ENCODE measurements at regions not wholly inside any gene's neighbourhood (a gene's known extent, or its start where the extent isn't known, plus 50 kb on each side); places are given as distances from the start of the nearest gene placed in this dataset.

- TF ChIP-seq ZNF114 (CRISPR knock-in tag; IDR thresholded peaks at IDR 0.05), result no peak
- no peak for TF ChIP-seq ZNF331 (CRISPR knock-in tag; IDR thresholded peaks at IDR 0.05; ENCODE audit: low read depth)
- TF ChIP-seq POLR2AphosphoS5 (IDR thresholded peaks at IDR 0.05; ENCODE audit: low read depth), result no peak
- no peak for TF ChIP-seq EZH2phosphoT487 (IDR thresholded peaks at IDR 0.05; ENCODE audit: unreplicated experiment)
These were observed 1779.7 kb upstream of the CELF4 start (continued) for GRCh38 chr18:39345321-39345720.

GRCh38 chr18:39344487-39344886 lies 1778.9 kb upstream of the CELF4 start:
- H3K79me2 ChIP-seq (replicated peaks; ENCODE audit: insufficient read depth), result no peaks in the 10 kb centered on the region
- peaks cover 13% of the 10 kb centered on the region for H3K9me2 ChIP-seq (ENCODE audit: insufficient read depth)
- no peaks in the 10 kb centered on the region for H4K20me1 ChIP-seq (replicated peaks; ENCODE audit: insufficient read depth)
- no peak for TF ChIP-seq CTCF (conservative IDR thresholded peaks at IDR 0.05; ENCODE audit: low read depth in 2 of 2)
- H3K36me3 Mint-ChIP-seq (ENCODE audit: low read depth), result peaks cover 11% of the 10 kb centered on the region; the same call in 2 of the 3 replicates
- DNase-seq (ENCODE audit: low spot score) (no peak), ATAC-seq (no peak)
- H3K27ac Mint-ChIP-seq, result no peak overlapping the region
- no peaks in the 10 kb centered on the region for H3K36me3 ChIP-seq (ENCODE audit: insufficient read depth)
- no peak overlapping the region for H3K4me3 Mint-ChIP-seq
- peaks cover 2% of the 10 kb centered on the region; the same call in 1 of the 3 replicates for H3K9me3 Mint-ChIP-seq
- H3K27me3 ChIP-seq (ENCODE audit: insufficient read depth), result no peaks in the 10 kb centered on the region
- H3K4me3 ChIP-seq, result no peak overlapping the region
- no peak overlapping the region for H3K27ac ChIP-seq (ENCODE audit: low read depth)
- no peak overlapping the region for H2AFZ ChIP-seq
- peaks cover 4% of the 10 kb centered on the region; the same call in 1 of the 2 replicates for H3K4me1 ChIP-seq (ENCODE audit: insufficient read depth)
- no peak overlapping the region for H3K4me2 ChIP-seq
- H3K27me3 Mint-ChIP-seq (ENCODE audit: insufficient read depth, low read depth, poor library complexity), result peaks cover 5% of the 10 kb centered on the region
- no peaks in the 10 kb centered on the region for H3F3A ChIP-seq (replicated peaks; ENCODE audit: low read depth)
- H3K4me1 Mint-ChIP-seq, result no peaks in the 10 kb centered on the region

GRCh38 chr18:39341129-39341528 lies 1775.5 kb upstream of the CELF4 start:
- Histone ChIP-seq H4K20me1 (replicated peaks; ENCODE audit: insufficient read depth) (no peaks in the 10 kb centered on the region), H3K4me3 (no peak overlapping the region), H3K4me2 (no peak overlapping the region), H3K9me2 (ENCODE audit: insufficient read depth) (peaks cover 13% of the 10 kb centered on the region), H3F3A (replicated peaks; ENCODE audit: low read depth) (no peaks in the 10 kb centered on the region), H3K79me2 (replicated peaks; ENCODE audit: insufficient read depth) (no peaks in the 10 kb centered on the region), H3K27me3 (ENCODE audit: insufficient read depth) (no peaks in the 10 kb centered on the region), H3K36me3 (ENCODE audit: insufficient read depth) (no peaks in the 10 kb centered on the region), H3K4me1 (ENCODE audit: insufficient read depth) (no peaks in the 10 kb centered on the region; the same call in 1 of the 2 replicates), H2AFZ (no peak overlapping the region), H3K27ac (ENCODE audit: low read depth) (no peak overlapping the region)
- DNase-seq (ENCODE audit: low spot score), result no peak
- no peak for ATAC-seq
- Mint-ChIP-seq H3K4me3 (no peak overlapping the region), H3K4me1 (no peaks in the 10 kb centered on the region), H3K9me3 (peaks cover 2% of the 10 kb centered on the region; the same call in 1 of the 3 replicates), H3K36me3 (ENCODE audit: low read depth) (peaks cover 11% of the 10 kb centered on the region; the same call in 2 of the 3 replicates), H3K27ac (no peak overlapping the region), H3K27me3 (ENCODE audit: insufficient read depth, low read depth, poor library complexity) (peaks cover 7% of the 10 kb centered on the region)
- TF ChIP-seq EZH2phosphoT487 (IDR thresholded peaks at IDR 0.05; ENCODE audit: unreplicated experiment), result no peak

- H3F3A ChIP-seq (replicated peaks; ENCODE audit: low read depth), result no peaks in the 10 kb centered on the region
- no peaks in the 10 kb centered on the region for H3K79me2 ChIP-seq (replicated peaks; ENCODE audit: insufficient read depth)
- H3K4me1 ChIP-seq (ENCODE audit: insufficient read depth), result no peaks in the 10 kb centered on the region; the same call in 1 of the 2 replicates
- ATAC-seq (no peak), DNase-seq (ENCODE audit: low spot score) (no peak)
- Mint-ChIP-seq H3K27me3 (ENCODE audit: insufficient read depth, low read depth, poor library complexity) (peaks cover 7% of the 10 kb centered on the region), H3K27ac (no peak overlapping the region), H3K36me3 (ENCODE audit: low read depth) (peaks cover 11% of the 10 kb centered on the region; the same call in 2 of the 3 replicates), H3K4me3 (no peak overlapping the region), H3K9me3 (peaks cover 2% of the 10 kb centered on the region; the same call in 1 of the 3 replicates), H3K4me1 (no peaks in the 10 kb centered on the region)
- no peak overlapping the region for H3K4me2 ChIP-seq
- H3K4me3 ChIP-seq, result no peak overlapping the region
- H3K9me2 ChIP-seq (ENCODE audit: insufficient read depth), result peaks cover 13% of the 10 kb centered on the region
- H3K27me3 ChIP-seq (ENCODE audit: insufficient read depth), result no peaks in the 10 kb centered on the region
- H2AFZ ChIP-seq, result no peak overlapping the region
- no peak overlapping the region for H3K27ac ChIP-seq (ENCODE audit: low read depth)
- H3K36me3 ChIP-seq (ENCODE audit: insufficient read depth), result no peaks in the 10 kb centered on the region
- no peaks in the 10 kb centered on the region for H4K20me1 ChIP-seq (replicated peaks; ENCODE audit: insufficient read depth)
- TF ChIP-seq NANOG (IDR thresholded peaks at IDR 0.05; ENCODE audit: borderline replicate concordance) (no peak), CREB1 (CRISPR knock-in tag; IDR thresholded peaks at IDR 0.05; ENCODE audit: low read depth) (no peak), REST (IDR thresholded peaks at IDR 0.05; ENCODE audit: unreplicated experiment) (no peak), CTCF (conservative IDR thresholded peaks at IDR 0.05; ENCODE audit: low read depth in 2 of 2) (no peak), EZH2 (IDR thresholded peaks at IDR 0.05; ENCODE audit: low read depth, unreplicated experiment) (no peak), STAT1 (IDR thresholded peaks at IDR 0.05; ENCODE audit: unreplicated experiment) (no peak), ZNF114 (CRISPR knock-in tag; IDR thresholded peaks at IDR 0.05) (no peak), EZH2phosphoT487 (IDR thresholded peaks at IDR 0.05; ENCODE audit: unreplicated experiment) (no peak)
These were observed 1774.8 kb upstream of the CELF4 start for GRCh38 chr18:39340418-39340817.

All from GM23338 (cell line).